ENCODE measurements at regions not wholly inside any gene's neighbourhood (a gene's known extent, or its start where the extent isn't known, plus 50 kb on each side); places are given as distances from the start of the nearest gene placed in this dataset.

GRCh38 chr5:171642894-171643293 lies 142.7 kb upstream of the SMIM23 start:
- Histone ChIP-seq H3K9ac (ENCODE audit: low read length) (no peak overlapping the region), H3K27me3 (ENCODE audit: control insufficient read depth, insufficient read depth, low read length) (peaks cover 2% of the 10 kb centered on the region), H3K27ac (ENCODE audit: low read depth, low read length) (no peak overlapping the region), H3K4me1 (ENCODE audit: control insufficient read depth, insufficient read depth, low read length) (peaks cover 12% of the 10 kb centered on the region), H3K4me3 (ENCODE audit: low read length) (no peak overlapping the region), H3K36me3 (ENCODE audit: control insufficient read depth, insufficient read depth, low read length) (no peaks in the 10 kb centered on the region)

- no peaks in the 10 kb centered on the region for H3K36me3 ChIP-seq (ENCODE audit: control insufficient read depth, insufficient read depth, low read length)
- peaks cover 12% of the 10 kb centered on the region for H3K4me1 ChIP-seq (ENCODE audit: control insufficient read depth, insufficient read depth, low read length)
- no peak overlapping the region for H3K4me3 ChIP-seq (ENCODE audit: low read length)
- peaks cover 2% of the 10 kb centered on the region for H3K27me3 ChIP-seq (ENCODE audit: control insufficient read depth, insufficient read depth, low read length)
- H3K9ac ChIP-seq (ENCODE audit: low read length), result no peak overlapping the region
- H3K27ac ChIP-seq (ENCODE audit: low read depth, low read length), result no peak overlapping the region
Measured at GRCh38 chr5:171644536-171644935, 141.1 kb upstream of the SMIM23 start.

GRCh38 chr5:171646102-171647042 lies 139.2 kb upstream of the SMIM23 start:
- Histone ChIP-seq H3K36me3 (ENCODE audit: control insufficient read depth, insufficient read depth, low read length) (no peaks in the 10 kb centered on the region), H3K27ac (ENCODE audit: low read depth, low read length) (no peak overlapping the region), H3K9ac (ENCODE audit: low read length) (no peak overlapping the region), H3K4me1 (ENCODE audit: control insufficient read depth, insufficient read depth, low read length) (peaks cover 3% of the 10 kb centered on the region), H3K27me3 (ENCODE audit: control insufficient read depth, insufficient read depth, low read length) (peaks cover 2% of the 10 kb centered on the region), H3K4me3 (ENCODE audit: low read length) (no peak overlapping the region)

- no peak overlapping the region for H3K9ac ChIP-seq (ENCODE audit: low read length)
- peaks cover 2% of the 10 kb centered on the region for H3K27me3 ChIP-seq (ENCODE audit: control insufficient read depth, insufficient read depth, low read length)
- H3K4me3 ChIP-seq (ENCODE audit: low read length), result no peak overlapping the region
- H3K4me1 ChIP-seq (ENCODE audit: control insufficient read depth, insufficient read depth, low read length), result peaks cover 2% of the 10 kb centered on the region
- H3K36me3 ChIP-seq (ENCODE audit: control insufficient read depth, insufficient read depth, low read length), result no peaks in the 10 kb centered on the region
- no peak overlapping the region for H3K27ac ChIP-seq (ENCODE audit: low read depth, low read length)
Measured at GRCh38 chr5:171647043-171647903, 138.3 kb upstream of the SMIM23 start.

GRCh38 chr5:171647904-171648260 lies 137.7 kb upstream of the SMIM23 start:
- peaks cover 2% of the 10 kb centered on the region for H3K4me1 ChIP-seq (ENCODE audit: control insufficient read depth, insufficient read depth, low read length)
- H3K9ac ChIP-seq (ENCODE audit: low read length), result no peak overlapping the region
- H3K4me3 ChIP-seq (ENCODE audit: low read length), result no peak overlapping the region
- H3K36me3 ChIP-seq (ENCODE audit: control insufficient read depth, insufficient read depth, low read length), result no peaks in the 10 kb centered on the region
- peaks cover 2% of the 10 kb centered on the region for H3K27me3 ChIP-seq (ENCODE audit: control insufficient read depth, insufficient read depth, low read length)
- no peak overlapping the region for H3K27ac ChIP-seq (ENCODE audit: low read depth, low read length)

GRCh38 chr5:171648279-171649074 lies 137.1 kb upstream of the SMIM23 start:
- H3K4me3 ChIP-seq (ENCODE audit: low read length), result no peak overlapping the region
- H3K27me3 ChIP-seq (ENCODE audit: control insufficient read depth, insufficient read depth, low read length), result peaks cover 2% of the 10 kb centered on the region
- H3K27ac ChIP-seq (ENCODE audit: low read depth, low read length), result no peak overlapping the region
- no peaks in the 10 kb centered on the region for H3K36me3 ChIP-seq (ENCODE audit: control insufficient read depth, insufficient read depth, low read length)
- no peak overlapping the region for H3K9ac ChIP-seq (ENCODE audit: low read length)
- peaks cover 2% of the 10 kb centered on the region for H3K4me1 ChIP-seq (ENCODE audit: control insufficient read depth, insufficient read depth, low read length)

GRCh38 chr5:171649075-171649401 lies 136.6 kb upstream of the SMIM23 start:
- no peak overlapping the region for H3K27ac ChIP-seq (ENCODE audit: low read depth, low read length)
- H3K9ac ChIP-seq (ENCODE audit: low read length), result no peak overlapping the region
- H3K4me1 ChIP-seq (ENCODE audit: control insufficient read depth, insufficient read depth, low read length), result peaks cover 1% of the 10 kb centered on the region
- no peaks in the 10 kb centered on the region for H3K36me3 ChIP-seq (ENCODE audit: control insufficient read depth, insufficient read depth, low read length)
- peaks cover 2% of the 10 kb centered on the region for H3K27me3 ChIP-seq (ENCODE audit: control insufficient read depth, insufficient read depth, low read length)
- no peak overlapping the region for H3K4me3 ChIP-seq (ENCODE audit: low read length)

GRCh38 chr5:171650597-171650996 lies 135.0 kb upstream of the SMIM23 start:
- Histone ChIP-seq H3K27ac (ENCODE audit: low read depth, low read length) (no peak overlapping the region), H3K27me3 (ENCODE audit: control insufficient read depth, insufficient read depth, low read length) (no peaks in the 10 kb centered on the region), H3K36me3 (ENCODE audit: control insufficient read depth, insufficient read depth, low read length) (no peaks in the 10 kb centered on the region)

GRCh38 chr5:171651102-171651501 lies 134.5 kb upstream of the SMIM23 start:
- Histone ChIP-seq H3K36me3 (ENCODE audit: control insufficient read depth, insufficient read depth, low read length) (no peaks in the 10 kb centered on the region), H3K9ac (ENCODE audit: low read length) (no peak overlapping the region), H3K4me3 (ENCODE audit: low read length) (no peak overlapping the region), H3K27me3 (ENCODE audit: control insufficient read depth, insufficient read depth, low read length) (no peaks in the 10 kb centered on the region), H3K27ac (ENCODE audit: low read depth, low read length) (no peak overlapping the region), H3K4me1 (ENCODE audit: control insufficient read depth, insufficient read depth, low read length) (no peaks in the 10 kb centered on the region)

More at GRCh38 chr5:171650597-171650996, 135.0 kb upstream of the SMIM23 start:
- Histone ChIP-seq H3K9ac (ENCODE audit: low read length) (no peak overlapping the region), H3K4me3 (ENCODE audit: low read length) (no peak overlapping the region), H3K4me1 (ENCODE audit: control insufficient read depth, insufficient read depth, low read length) (no peaks in the 10 kb centered on the region)

GRCh38 chr5:171654881-171655280 lies 130.7 kb upstream of the SMIM23 start:
- Histone ChIP-seq H3K4me3 (ENCODE audit: low read length) (no peak overlapping the region), H3K27ac (ENCODE audit: low read depth, low read length) (no peak overlapping the region), H3K9ac (ENCODE audit: low read length) (no peak overlapping the region), H3K36me3 (ENCODE audit: control insufficient read depth, insufficient read depth, low read length) (no peaks in the 10 kb centered on the region), H3K27me3 (ENCODE audit: control insufficient read depth, insufficient read depth, low read length) (no peaks in the 10 kb centered on the region), H3K4me1 (ENCODE audit: control insufficient read depth, insufficient read depth, low read length) (no peaks in the 10 kb centered on the region)

GRCh38 chr5:171657473-171657872 lies 128.1 kb upstream of the SMIM23 start:
- H3K9ac ChIP-seq (ENCODE audit: low read length), result no peak overlapping the region
- no peak overlapping the region for H3K27ac ChIP-seq (ENCODE audit: low read depth, low read length)

GRCh38 chr5:171659896-171660295 lies 125.7 kb upstream of the SMIM23 start:
- no peak overlapping the region for H3K4me3 ChIP-seq (ENCODE audit: low read length)
- no peaks in the 10 kb centered on the region for H3K27me3 ChIP-seq (ENCODE audit: control insufficient read depth, insufficient read depth, low read length)
- H3K9ac ChIP-seq (ENCODE audit: low read length), result no peak overlapping the region
- peaks cover 2% of the 10 kb centered on the region for H3K4me1 ChIP-seq (ENCODE audit: control insufficient read depth, insufficient read depth, low read length)
- no peak overlapping the region for H3K27ac ChIP-seq (ENCODE audit: low read depth, low read length)
- no peaks in the 10 kb centered on the region for H3K36me3 ChIP-seq (ENCODE audit: control insufficient read depth, insufficient read depth, low read length)

More at GRCh38 chr5:171657473-171657872, 128.1 kb upstream of the SMIM23 start:
- no peaks in the 10 kb centered on the region for H3K36me3 ChIP-seq (ENCODE audit: control insufficient read depth, insufficient read depth, low read length)
- H3K4me3 ChIP-seq (ENCODE audit: low read length), result no peak overlapping the region
- no peaks in the 10 kb centered on the region for H3K27me3 ChIP-seq (ENCODE audit: control insufficient read depth, insufficient read depth, low read length)
- peaks cover 2% of the 10 kb centered on the region for H3K4me1 ChIP-seq (ENCODE audit: control insufficient read depth, insufficient read depth, low read length)
